Right lobe of liver (tissue), 6 donors: ENCODE measurements at regions not wholly inside any gene's neighbourhood (a gene's known extent, or its start where the extent isn't known, plus 50 kb on each side); places are given as distances from the start of the nearest gene placed in this dataset.
"Not testable (repeated sequence)": the region's sequence is repeated elsewhere in the genome, so short reads cannot be mapped to it uniquely, and the experiment has no call there.

Source experiments
- ATAC-seq, 4 donors: fragments of 200-7000 bp; cut with Tn5 transposase; one replicate each; pipeline ENCODE4 v1.9.1; 2020; ENCODE audit warnings: mild to moderate bottlenecking in 4 of 4, moderate library complexity in 4 of 4
- DNase-seq, 3 donors: peaks; one replicate each; pipeline ENCODE4 v3.0.0-alpha.2; 2020
- H3K27ac ChIP-seq, 3 donors: fragments of 200-600 bp; one replicate each; pipeline ENCODE4 v1.8.0; 2022
- H3K27me3 ChIP-seq, 2 donors: fragments of 200-600 bp; one replicate each; pipeline ENCODE4 v1.8.0; 2022
- H3K36me3 ChIP-seq, 4 donors: fragments of 200-600 bp; sonication (generic) in 1 of 4; one replicate each; pipeline versions ENCODE4 v1.5.1 to v1.8.0; 2017 to 2022; ENCODE audit warnings: control low read depth in 1 of 4
- H3K4me1 ChIP-seq, 4 donors: fragments of 200-600 bp; sonication (generic) in 1 of 4; one replicate each; pipeline versions ENCODE4 v1.5.1 to v1.8.0; 2017 to 2022; ENCODE audit warnings: control low read depth in 1 of 4
- H3K4me3 ChIP-seq, 3 donors: fragments of 200-600 bp; one replicate each; pipeline ENCODE4 v1.8.0; 2022
- H3K9me3 ChIP-seq, 4 donors: fragments of 200-600 bp; sonication (generic) in 1 of 4; one replicate each; pipeline versions ENCODE4 v1.5.1 to v1.8.0; 2017 to 2022; ENCODE audit warnings: control low read depth in 1 of 4
- POLR2A ChIP-seq: fragments of 450-650 bp; IDR thresholded peaks from one replicate; pipeline ENCODE4 v1.6.1; 2017; ENCODE audit warnings: antibody characterized with exemption, mild to moderate bottlenecking
- WGBS: methylation state at CpG from one replicate; pipeline ENCODE4 v1.1.6; 2018; ENCODE audit warnings: low coverage, low lambda C conversion rate; ENCODE audit not compliant: insufficient coverage; ENCODE audit errors: missing lambda C conversion rate; 5-methylcytosine and 5-hydroxymethylcytosine counted together
- intact Hi-C, 2 donors: fragments of 100-400 bp; cut with DNase I; formaldehyde crosslinking; loops; one replicate each; pipeline versions ENCODE4 v1.11.2 to v1.14.1; 2022
- TF ChIP-seq, protein P1 (sequence below), 4 donors: fragments of 200-600 bp in 3 of 4; fragments of 450-650 bp in 1 of 4; IDR thresholded peaks; one replicate each; pipeline versions ENCODE4 v1.5.1 to v1.8.0; 2016 to 2022; ENCODE audit warnings: antibody characterized with exemption in 4 of 4, mild to moderate bottlenecking in 2 of 4
- donor health status: DM: no; HTN: yes; CAD: no.
- donor health status: DM: no; HTN: no; CAD: no.
- donor health status: DM: no; HTN: no; CAD: no.
- donor health status: DM: no; HTN: yes; CAD: no.
- donor health status: DM: no; HTN: yes; CAD: no.

DNA sequence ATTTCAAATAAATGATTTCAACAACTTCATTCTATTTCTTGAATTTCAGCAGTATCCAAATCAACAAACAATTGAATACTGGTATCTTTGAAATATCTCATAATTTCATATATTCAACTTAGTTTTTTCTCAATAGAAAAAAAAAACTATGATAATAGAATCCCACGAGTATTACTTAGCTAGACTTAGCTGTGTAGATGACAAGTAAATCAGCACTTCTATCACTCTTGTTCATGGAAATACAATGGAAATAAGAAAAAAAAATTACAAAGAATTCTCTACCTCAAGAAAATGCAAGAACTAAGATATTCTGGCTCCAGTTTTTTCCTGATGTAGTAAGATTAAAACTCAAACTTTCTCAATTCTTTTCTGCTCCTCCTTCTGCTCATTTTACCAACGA is 256.2 kb upstream of the KYNU start:
- H3K4me3 ChIP-seq = no peak overlapping the region
- intact Hi-C loops = no loop called here
- no peaks in the 10 kb centered on the region for H3K4me1 ChIP-seq
- no peaks in the 10 kb centered on the region for H3K27me3 ChIP-seq
- no peak overlapping the region for H3K27ac ChIP-seq
- ATAC-seq (no peak), DNase-seq (no peak)
- WGBS = 32% methylated on average over 2 of the region's 2 CpGs
- TF ChIP-seq POLR2A = no peak
- TF ChIP-seq, protein P1, sequence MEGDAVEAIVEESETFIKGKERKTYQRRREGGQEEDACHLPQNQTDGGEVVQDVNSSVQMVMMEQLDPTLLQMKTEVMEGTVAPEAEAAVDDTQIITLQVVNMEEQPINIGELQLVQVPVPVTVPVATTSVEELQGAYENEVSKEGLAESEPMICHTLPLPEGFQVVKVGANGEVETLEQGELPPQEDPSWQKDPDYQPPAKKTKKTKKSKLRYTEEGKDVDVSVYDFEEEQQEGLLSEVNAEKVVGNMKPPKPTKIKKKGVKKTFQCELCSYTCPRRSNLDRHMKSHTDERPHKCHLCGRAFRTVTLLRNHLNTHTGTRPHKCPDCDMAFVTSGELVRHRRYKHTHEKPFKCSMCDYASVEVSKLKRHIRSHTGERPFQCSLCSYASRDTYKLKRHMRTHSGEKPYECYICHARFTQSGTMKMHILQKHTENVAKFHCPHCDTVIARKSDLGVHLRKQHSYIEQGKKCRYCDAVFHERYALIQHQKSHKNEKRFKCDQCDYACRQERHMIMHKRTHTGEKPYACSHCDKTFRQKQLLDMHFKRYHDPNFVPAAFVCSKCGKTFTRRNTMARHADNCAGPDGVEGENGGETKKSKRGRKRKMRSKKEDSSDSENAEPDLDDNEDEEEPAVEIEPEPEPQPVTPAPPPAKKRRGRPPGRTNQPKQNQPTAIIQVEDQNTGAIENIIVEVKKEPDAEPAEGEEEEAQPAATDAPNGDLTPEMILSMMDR (IDR thresholded peaks at IDR 0.05) = no peak
- H3K9me3 ChIP-seq = no peaks in the 10 kb centered on the region
- no peaks in the 10 kb centered on the region for H3K36me3 ChIP-seq

DNA sequence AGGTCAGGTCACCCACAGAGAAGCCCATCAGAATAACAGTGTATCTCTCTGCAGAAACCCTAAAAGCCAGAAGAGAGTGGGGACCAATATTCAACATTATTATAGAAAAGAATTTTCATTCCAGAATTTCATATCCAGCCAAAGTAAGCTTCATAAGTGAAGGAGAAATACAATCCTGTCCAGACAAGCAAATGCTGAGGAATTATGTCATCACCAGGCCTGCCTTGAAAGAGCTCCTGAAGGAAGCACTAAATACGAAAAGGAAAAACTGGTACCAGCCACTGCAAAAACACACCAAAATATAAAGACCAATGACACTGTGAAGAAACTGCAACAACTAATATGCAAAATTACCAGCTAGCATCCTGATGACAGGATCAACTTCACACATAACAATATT is 260.0 kb upstream of the KYNU start:
- TF ChIP-seq, protein P1 (IDR thresholded peaks at IDR 0.05) = no peak
- TF ChIP-seq POLR2A = no peak

DNA sequence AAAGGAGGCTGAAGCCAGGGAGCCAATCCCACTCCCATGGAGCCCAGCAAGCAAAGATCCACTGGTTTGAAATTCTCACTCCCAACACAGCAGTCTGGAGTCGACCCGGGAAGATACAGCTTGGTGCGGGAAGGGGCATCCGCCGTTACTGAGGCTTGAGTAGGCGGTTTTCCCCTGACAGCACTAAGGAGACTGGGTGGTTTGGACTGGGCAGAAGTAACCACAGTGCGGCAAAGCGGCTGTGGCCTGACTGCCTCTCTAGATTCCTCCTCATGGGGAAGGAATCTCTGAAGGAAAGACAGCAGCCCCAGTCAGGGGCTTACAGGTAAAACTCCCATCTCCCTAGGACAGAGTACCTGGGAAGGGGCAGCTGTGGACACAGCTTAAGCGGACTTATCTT is 261.6 kb upstream of the KYNU start:
- no peak for DNase-seq
- no peak for ATAC-seq
- intact Hi-C loops = no loop called here
- H3K36me3 ChIP-seq = no peaks in the 10 kb centered on the region
- WGBS = no CpG with 5 or more reads among the region's 9 CpGs
- TF ChIP-seq, protein P1 (IDR thresholded peaks at IDR 0.05) = no peak
- TF ChIP-seq POLR2A = no peak
- H3K4me1 ChIP-seq = no peaks in the 10 kb centered on the region
- no peaks in the 10 kb centered on the region for H3K9me3 ChIP-seq
- no peaks in the 10 kb centered on the region for H3K27me3 ChIP-seq
- no peak overlapping the region for H3K4me3 ChIP-seq
- H3K27ac ChIP-seq = no peak overlapping the region

More for the DNA sequence above, 260.0 kb upstream of the KYNU start:
- WGBS = 33% methylated on average over 1 of the region's 1 CpG
- no peak for DNase-seq
- H3K27ac ChIP-seq = no peak overlapping the region
- H3K4me3 ChIP-seq = no peak overlapping the region
- intact Hi-C loops = no loop called here
- H3K36me3 ChIP-seq = no peaks in the 10 kb centered on the region
- H3K9me3 ChIP-seq = no peaks in the 10 kb centered on the region
- H3K27me3 ChIP-seq = no peaks in the 10 kb centered on the region
- ATAC-seq = no peak
- no peaks in the 10 kb centered on the region for H3K4me1 ChIP-seq

DNA sequence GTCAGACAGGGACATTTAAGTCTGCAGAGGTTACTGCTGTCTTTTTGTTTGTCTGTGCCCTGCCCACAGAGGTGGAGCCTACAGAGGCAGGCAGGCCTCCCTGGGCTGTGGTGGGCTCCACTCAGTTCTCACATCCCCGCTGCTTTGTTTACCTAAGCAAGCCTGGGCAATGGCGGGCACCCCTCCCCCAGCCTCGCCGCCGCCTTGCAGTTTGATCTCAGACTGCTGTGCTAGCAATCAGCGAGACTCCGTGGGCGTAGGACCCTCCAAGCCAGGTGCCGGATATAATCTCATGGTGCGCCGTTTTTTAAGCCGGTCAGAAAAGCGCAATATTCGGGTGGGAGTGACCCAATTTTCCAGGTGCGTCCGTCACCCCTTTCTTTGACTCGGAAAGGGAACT is 264.3 kb upstream of the KYNU start:
- H3K36me3 ChIP-seq, H3K9me3 ChIP-seq, intact Hi-C loops, H3K27me3 ChIP-seq, H3K4me1 ChIP-seq, DNase-seq, H3K4me3 ChIP-seq, H3K27ac ChIP-seq, ATAC-seq: not testable (repeated sequence)
- no CpG with 5 or more reads among the region's 17 CpGs for WGBS

DNA sequence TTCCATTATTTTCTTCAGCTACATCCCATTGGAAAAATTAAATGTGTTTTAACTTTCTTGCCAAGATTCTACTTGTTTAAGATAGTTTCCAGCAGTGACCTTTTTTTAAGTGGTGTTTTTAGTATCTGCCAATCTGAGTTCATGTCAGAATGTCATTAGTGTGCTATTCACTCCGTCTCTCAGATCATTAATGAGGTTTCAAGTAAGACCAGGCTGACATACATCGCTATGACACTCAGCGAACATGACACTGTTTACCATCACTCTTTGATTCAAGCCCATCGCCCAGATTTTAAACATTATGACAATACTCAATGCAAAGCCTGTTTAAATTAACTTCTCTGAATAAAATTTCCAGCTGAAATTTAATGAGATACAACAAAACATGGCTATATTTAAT is 272.0 kb upstream of the KYNU start:
- WGBS = 44% methylated on average over 4 of the region's 4 CpGs
- H3K4me1 ChIP-seq = no peaks in the 10 kb centered on the region
- no peak for DNase-seq
- no peaks in the 10 kb centered on the region for H3K9me3 ChIP-seq
- ATAC-seq = no peak
- H3K36me3 ChIP-seq = no peaks in the 10 kb centered on the region
- intact Hi-C loops = no loop called here
- no peak overlapping the region for H3K4me3 ChIP-seq
- H3K27ac ChIP-seq = no peak overlapping the region
- no peaks in the 10 kb centered on the region for H3K27me3 ChIP-seq
- no peak for TF ChIP-seq POLR2A
- TF ChIP-seq, protein P1 (IDR thresholded peaks at IDR 0.05) = no peak
